ENCODE measurements at regions not wholly inside any gene's neighbourhood (a gene's known extent, or its start where the extent isn't known, plus 50 kb on each side); places are given as distances from the start of the nearest gene placed in this dataset.
"Not testable (repeated sequence)": the region's sequence is repeated elsewhere in the genome, so short reads cannot be mapped to it uniquely, and the experiment has no call there.

- Mint-ChIP-seq H3K36me3 (no peaks in the 10 kb centered on the region), H3K4me1 (no peaks in the 10 kb centered on the region), H3K27me3 (no peaks in the 10 kb centered on the region), H3K27ac (no peak overlapping the region), H3K9me3 (no peaks in the 10 kb centered on the region), H3K4me3 (no peak overlapping the region)
- DNase-seq: no peak
Observed at GRCh38 chr2:52452201-52452600, 1315.4 kb upstream of the CHAC2 start.

DNA sequence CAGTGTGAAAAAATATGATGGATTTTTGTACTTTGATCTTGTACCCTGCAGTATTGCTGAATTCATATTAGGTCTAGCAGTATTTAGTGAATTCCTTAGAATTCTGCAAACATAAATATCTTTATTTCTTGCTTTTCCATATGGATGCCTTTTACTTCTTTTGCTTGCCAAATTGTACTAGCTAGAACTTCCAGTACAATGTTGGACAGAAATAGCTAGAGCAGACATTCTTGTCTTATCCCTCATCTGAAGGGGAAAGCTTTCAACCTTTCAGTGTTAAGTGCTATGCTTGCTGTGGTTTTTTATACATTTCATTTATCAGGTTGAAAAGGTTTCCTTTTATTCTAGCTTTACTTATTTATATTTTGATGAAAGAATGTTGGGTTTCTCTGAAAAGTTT, 1321.9 kb upstream of the CHAC2 start:
- no peak for DNase-seq
- no peak overlapping the region for H3K27ac Mint-ChIP-seq
- H3K36me3 Mint-ChIP-seq: no peaks in the 10 kb centered on the region
- no peaks in the 10 kb centered on the region for H3K27me3 Mint-ChIP-seq
- H3K9me3 Mint-ChIP-seq: peaks cover 2% of the 10 kb centered on the region
- H3K4me3 Mint-ChIP-seq: no peak overlapping the region
- H3K4me1 Mint-ChIP-seq: no peaks in the 10 kb centered on the region

DNA sequence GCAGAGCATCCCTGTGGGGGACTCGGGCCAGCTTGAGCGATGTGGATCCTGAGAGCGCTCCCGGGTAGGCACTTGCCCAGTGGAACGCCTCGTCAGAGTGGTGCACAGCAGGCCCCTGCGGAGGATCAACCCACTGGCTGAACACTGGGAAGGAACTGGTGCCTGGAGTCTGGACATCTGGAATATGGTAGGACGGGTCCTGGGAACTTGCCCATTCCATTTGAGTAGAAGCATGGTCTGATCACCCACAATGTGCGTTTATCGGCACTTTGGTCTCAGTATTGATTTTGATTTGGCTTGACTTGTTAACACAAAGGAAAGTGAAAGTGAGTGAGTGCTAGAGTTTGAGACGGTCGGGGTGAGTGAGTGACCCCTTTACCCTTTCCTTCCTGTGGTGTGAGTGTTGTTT, 1336.2 kb upstream of the CHAC2 start:
- no peak for DNase-seq
- no peak overlapping the region for H3K27ac Mint-ChIP-seq
- no peak overlapping the region for H3K4me3 Mint-ChIP-seq
- H3K4me1 Mint-ChIP-seq: no peaks in the 10 kb centered on the region
- no peaks in the 10 kb centered on the region for H3K27me3 Mint-ChIP-seq
- peaks cover 4% of the 10 kb centered on the region for H3K9me3 Mint-ChIP-seq
- no peaks in the 10 kb centered on the region for H3K36me3 Mint-ChIP-seq

GRCh38 chr2:52429740-52430139, 1337.9 kb upstream of the CHAC2 start:
- H3K27ac Mint-ChIP-seq: no peak overlapping the region
- no peak overlapping the region for H3K4me3 Mint-ChIP-seq
- H3K27me3 Mint-ChIP-seq: no peaks in the 10 kb centered on the region
- peaks cover 4% of the 10 kb centered on the region for H3K9me3 Mint-ChIP-seq
- no peaks in the 10 kb centered on the region for H3K36me3 Mint-ChIP-seq
- H3K4me1 Mint-ChIP-seq: no peaks in the 10 kb centered on the region
- no peak for DNase-seq

- no peak for DNase-seq
- Mint-ChIP-seq H3K4me1 (no peaks in the 10 kb centered on the region), H3K27ac (no peak overlapping the region), H3K9me3 (peaks cover 4% of the 10 kb centered on the region), H3K4me3 (no peak overlapping the region), H3K36me3 (no peaks in the 10 kb centered on the region), H3K27me3 (no peaks in the 10 kb centered on the region)
Observed at GRCh38 chr2:52429171-52429570, 1338.4 kb upstream of the CHAC2 start.

- no peak for DNase-seq
- H3K4me1 Mint-ChIP-seq: no peaks in the 10 kb centered on the region
- no peaks in the 10 kb centered on the region for H3K27me3 Mint-ChIP-seq
- no peak overlapping the region for H3K4me3 Mint-ChIP-seq
- H3K36me3 Mint-ChIP-seq: no peaks in the 10 kb centered on the region
- H3K27ac Mint-ChIP-seq: no peak overlapping the region
- peaks cover 4% of the 10 kb centered on the region for H3K9me3 Mint-ChIP-seq
Observed at GRCh38 chr2:52428224-52428623, 1339.4 kb upstream of the CHAC2 start.

GRCh38 chr2:52423655-52424054, 1343.9 kb upstream of the CHAC2 start:
- Mint-ChIP-seq H3K9me3 (no peaks in the 10 kb centered on the region), H3K27me3 (no peaks in the 10 kb centered on the region), H3K36me3 (no peaks in the 10 kb centered on the region), H3K4me3 (no peak overlapping the region), H3K4me1 (no peaks in the 10 kb centered on the region), H3K27ac (no peak overlapping the region)
- DNase-seq: no peak

- Mint-ChIP-seq H3K27me3 (no peaks in the 10 kb centered on the region), H3K4me1 (no peaks in the 10 kb centered on the region), H3K9me3 (no peaks in the 10 kb centered on the region), H3K27ac (no peak overlapping the region), H3K4me3 (no peak overlapping the region), H3K36me3 (no peaks in the 10 kb centered on the region)
- no peak for DNase-seq
Observed at GRCh38 chr2:52423111-52423510, 1344.5 kb upstream of the CHAC2 start.

DNA sequence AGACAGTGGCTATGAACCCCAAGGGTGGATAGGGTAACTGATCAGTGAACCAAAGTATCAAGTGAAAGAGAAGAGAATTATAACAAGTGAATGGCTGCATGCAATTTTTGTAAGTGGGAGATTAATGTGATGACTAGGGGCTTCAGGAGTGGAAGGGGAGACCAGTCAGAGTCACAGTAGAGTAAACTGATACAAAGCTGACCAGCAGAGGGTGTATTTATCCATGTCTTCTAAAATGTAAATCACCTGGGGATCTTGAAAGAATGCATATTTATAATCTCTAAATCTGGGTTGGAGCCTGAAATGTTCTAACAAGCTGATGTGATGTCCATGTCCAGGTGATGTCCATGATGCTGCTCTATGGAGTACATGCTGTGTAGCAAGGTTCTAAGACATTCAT, 1351.3 kb upstream of the CHAC2 start:
- Mint-ChIP-seq H3K36me3 (no peaks in the 10 kb centered on the region), H3K27ac (no peak overlapping the region), H3K4me3 (no peak overlapping the region), H3K27me3 (no peaks in the 10 kb centered on the region), H3K4me1 (no peaks in the 10 kb centered on the region), H3K9me3 (peaks cover 2% of the 10 kb centered on the region)
- no peak for DNase-seq

GRCh38 chr2:52414561-52415295, 1352.9 kb upstream of the CHAC2 start:
- DNase-seq: no peak
- Mint-ChIP-seq H3K9me3 (peaks cover 3% of the 10 kb centered on the region), H3K36me3 (no peaks in the 10 kb centered on the region), H3K4me1 (no peaks in the 10 kb centered on the region), H3K4me3 (no peak overlapping the region), H3K27me3 (no peaks in the 10 kb centered on the region), H3K27ac (no peak overlapping the region)

GRCh38 chr2:52409308-52410118, 1358.1 kb upstream of the CHAC2 start:
- not testable (repeated sequence) for DNase-seq, H3K4me3 Mint-ChIP-seq, H3K4me1 Mint-ChIP-seq, H3K27me3 Mint-ChIP-seq, H3K36me3 Mint-ChIP-seq, H3K9me3 Mint-ChIP-seq, H3K27ac Mint-ChIP-seq

DNA sequence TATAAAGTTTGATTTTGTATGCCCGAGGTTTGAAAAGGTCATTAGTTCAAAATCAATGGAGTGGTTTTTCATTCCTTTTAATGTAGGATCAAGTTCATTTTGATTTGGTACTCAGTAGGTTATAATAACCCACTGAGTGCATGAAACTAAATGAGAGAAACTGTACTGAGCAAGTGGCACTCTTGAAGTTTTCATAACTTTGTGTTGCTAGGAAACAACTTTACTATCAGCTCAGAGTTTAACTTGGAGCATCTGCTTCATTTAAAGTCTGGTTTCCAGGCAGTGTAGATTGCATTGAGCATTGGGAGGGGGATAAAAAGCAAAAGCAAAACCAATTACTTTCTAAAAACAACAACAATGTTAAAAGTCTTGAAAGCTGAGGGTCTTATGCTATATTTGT, 1361.6 kb upstream of the CHAC2 start:
- H3K4me1 Mint-ChIP-seq: no peaks in the 10 kb centered on the region
- no peak for DNase-seq
- peaks cover 4% of the 10 kb centered on the region for H3K9me3 Mint-ChIP-seq

DNA sequence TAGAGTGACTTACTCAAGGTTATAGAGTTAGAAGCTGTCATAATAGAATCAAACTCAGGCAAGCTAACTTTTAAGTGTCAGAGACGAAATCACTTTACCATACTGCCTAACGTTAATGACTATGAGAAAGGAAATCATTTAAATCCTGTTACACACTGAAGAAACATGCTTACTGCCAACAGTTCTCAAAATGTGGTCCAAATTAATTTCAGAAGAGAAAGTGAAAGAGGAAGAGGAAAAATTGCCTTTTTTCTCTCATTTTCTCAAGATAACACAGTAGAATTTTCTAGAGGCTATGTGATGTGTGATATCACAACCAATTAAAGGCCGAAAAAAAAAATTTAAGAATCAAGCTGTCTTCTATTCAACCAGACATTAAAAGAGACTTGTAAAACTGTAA, 1362.7 kb upstream of the CHAC2 start:
- Mint-ChIP-seq H3K36me3 (no peaks in the 10 kb centered on the region), H3K27me3 (no peaks in the 10 kb centered on the region), H3K4me1 (no peaks in the 10 kb centered on the region), H3K4me3 (no peak overlapping the region), H3K9me3 (peaks cover 6% of the 10 kb centered on the region), H3K27ac (no peak overlapping the region)
- no peak for DNase-seq

More for the DNA sequence above, 1361.6 kb upstream of the CHAC2 start:
- Mint-ChIP-seq H3K36me3 (no peaks in the 10 kb centered on the region), H3K4me3 (no peak overlapping the region), H3K27ac (no peak overlapping the region), H3K27me3 (no peaks in the 10 kb centered on the region)

DNA sequence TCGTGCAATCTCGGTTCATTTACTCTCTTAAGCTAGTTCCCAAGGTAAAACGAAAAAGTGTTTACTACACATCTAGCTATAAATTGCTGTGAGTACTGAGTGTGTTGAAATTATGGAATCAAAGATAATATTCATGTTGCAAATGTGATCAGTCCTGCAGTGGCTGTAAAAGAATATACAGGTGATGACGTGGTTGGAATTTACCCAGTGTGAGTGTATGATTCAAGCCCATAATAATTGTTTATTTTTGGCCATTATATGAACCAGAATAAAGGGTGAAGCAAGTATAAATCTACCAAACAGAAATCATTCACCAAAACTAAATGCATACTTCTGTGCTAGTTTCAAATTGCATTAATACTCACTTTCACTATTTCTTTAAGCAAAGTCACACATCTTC, 1363.6 kb upstream of the CHAC2 start:
- Mint-ChIP-seq H3K9me3 (peaks cover 8% of the 10 kb centered on the region), H3K4me3 (no peak overlapping the region), H3K27ac (no peak overlapping the region), H3K27me3 (no peaks in the 10 kb centered on the region), H3K4me1 (no peaks in the 10 kb centered on the region), H3K36me3 (no peaks in the 10 kb centered on the region)
- no peak for DNase-seq

GRCh38 chr2:52402128-52402527, 1365.5 kb upstream of the CHAC2 start:
- Mint-ChIP-seq H3K9me3 (peaks cover 11% of the 10 kb centered on the region), H3K4me3 (no peak overlapping the region), H3K36me3 (no peaks in the 10 kb centered on the region), H3K4me1 (no peaks in the 10 kb centered on the region), H3K27me3 (no peaks in the 10 kb centered on the region), H3K27ac (no peak overlapping the region)
- DNase-seq: no peak

- Mint-ChIP-seq H3K27ac (no peak overlapping the region), H3K4me1 (no peaks in the 10 kb centered on the region)
Observed at GRCh38 chr2:52396836-52397235, 1364.9 kb upstream of the NRXN1 start.

More at GRCh38 chr2:52396836-52397235, 1364.9 kb upstream of the NRXN1 start:
- no peaks in the 10 kb centered on the region for H3K36me3 Mint-ChIP-seq
- H3K9me3 Mint-ChIP-seq: peaks cover 10% of the 10 kb centered on the region
- H3K27me3 Mint-ChIP-seq: no peaks in the 10 kb centered on the region
- no peak for DNase-seq
- H3K4me3 Mint-ChIP-seq: no peak overlapping the region

All from activated naive CD8-positive, alpha-beta T cell treated with anti-CD3 and anti-CD28 coated beads for 36 hours (primary cell).